ENCODE measurements at regions not wholly inside any gene's neighbourhood (a gene's known extent, or its start where the extent isn't known, plus 50 kb on each side); places are given as distances from the start of the nearest gene placed in this dataset.

DNA sequence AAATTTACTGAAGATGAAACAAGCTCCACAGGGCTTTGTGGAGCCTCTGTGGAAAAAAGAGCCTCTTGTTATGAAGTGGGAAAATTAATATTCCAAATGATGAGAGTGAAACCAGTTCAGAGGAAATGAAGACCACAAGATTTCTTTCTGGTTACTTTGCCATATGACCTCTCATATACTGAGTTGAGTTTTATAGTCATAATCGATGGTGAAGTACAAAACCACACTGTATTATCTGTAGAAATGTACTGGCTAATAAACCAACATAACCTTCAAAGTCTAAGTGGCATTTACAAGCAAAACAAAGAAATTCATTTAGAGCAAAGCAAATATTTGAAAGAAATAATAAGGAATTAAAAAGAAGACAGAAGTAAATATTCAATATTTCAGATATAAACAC, 662.6 kb upstream of the ZWINT start:
- DNase-seq (ENCODE audit: low read depth, low spot score), result no peak

DNA sequence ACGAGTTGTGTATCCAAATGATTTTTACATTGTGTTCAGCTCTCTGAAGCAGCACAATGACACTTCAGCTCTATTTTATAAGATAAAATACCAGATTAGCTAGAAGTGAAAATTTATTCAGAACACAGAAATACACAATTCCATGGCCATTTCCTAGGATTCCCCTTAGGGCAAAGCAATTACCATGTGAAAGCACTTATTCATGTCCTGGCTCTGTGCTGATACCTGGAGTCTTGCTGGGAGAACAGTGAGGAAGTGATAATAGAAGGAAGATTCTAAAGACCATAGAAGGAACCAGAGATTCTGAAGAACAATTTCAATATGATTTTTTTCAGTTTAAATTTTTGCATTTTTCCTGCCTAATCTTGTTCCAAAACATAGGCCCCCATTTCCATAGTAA, 657.4 kb upstream of the ZWINT start:
- no peak for DNase-seq (ENCODE audit: low read depth, low spot score)

DNA sequence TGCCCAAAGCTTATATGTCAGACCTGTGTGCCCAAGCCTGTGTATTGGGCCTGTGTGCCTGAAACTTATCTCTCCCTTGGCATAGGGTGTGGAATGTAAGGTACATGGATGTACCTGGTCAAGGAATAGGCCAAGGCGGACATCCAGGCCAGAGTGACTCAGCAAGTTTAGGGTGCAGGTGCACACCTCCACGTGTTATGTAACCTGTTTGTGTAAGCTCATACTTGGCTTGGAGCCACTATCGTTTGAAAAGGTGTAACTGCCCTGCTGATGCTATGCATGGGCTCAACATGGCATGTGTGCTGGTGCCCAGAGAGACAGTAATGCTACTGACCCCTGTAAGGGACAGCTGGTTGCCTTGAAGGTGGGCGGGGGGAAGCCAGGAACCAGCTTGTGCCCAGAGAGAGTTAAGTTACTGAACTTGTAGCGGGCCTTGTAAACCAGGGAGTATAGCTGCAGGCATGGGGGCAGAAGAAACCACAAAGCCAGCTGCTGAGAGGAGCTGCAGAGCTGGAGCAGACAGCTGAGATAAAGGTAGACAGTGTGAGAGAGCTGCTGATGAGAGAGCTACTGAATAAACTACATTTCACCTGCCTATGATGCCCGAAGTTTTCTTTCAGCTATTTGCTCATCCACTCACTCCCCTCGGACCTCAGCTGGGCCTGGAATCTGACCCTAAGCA, 656.4 kb upstream of the ZWINT start:
- DNase-seq (ENCODE audit: low read depth, low spot score), result no peak

DNA sequence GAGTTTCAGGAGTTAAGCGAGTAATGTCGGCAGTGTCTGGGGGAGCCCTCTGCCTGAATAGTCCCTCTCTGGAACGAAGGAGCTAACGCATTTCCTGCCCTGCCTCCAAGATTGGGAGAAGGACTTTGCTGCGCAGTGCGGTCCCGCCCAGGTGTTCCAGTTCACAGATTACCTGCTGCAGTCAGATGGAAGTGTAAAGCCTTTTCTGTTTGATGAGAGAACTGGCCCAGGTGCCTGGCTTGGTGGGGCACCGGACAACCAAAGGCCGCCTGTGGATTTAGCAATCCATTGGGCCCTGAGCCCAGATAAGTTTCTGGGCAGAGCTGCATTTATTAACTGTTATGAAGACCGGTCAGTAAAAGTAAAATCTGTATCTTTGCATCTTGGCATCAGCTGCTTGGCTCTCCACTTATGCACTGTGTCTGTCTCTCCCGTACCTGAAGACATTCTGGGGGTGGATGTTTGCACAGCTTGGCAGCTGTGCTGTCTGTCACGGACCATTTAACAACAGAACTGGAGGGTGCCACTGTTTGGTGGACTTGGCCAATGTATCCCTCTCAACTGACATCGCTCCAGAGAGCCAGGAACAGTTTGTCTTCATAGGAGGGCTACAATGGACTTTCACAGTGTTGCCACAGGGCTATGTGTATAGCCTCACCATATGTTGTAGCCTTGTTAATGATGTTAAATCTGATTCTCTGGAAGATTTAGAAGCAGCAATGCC, 654.7 kb upstream of the ZWINT start:
- no peak for DNase-seq (ENCODE audit: low read depth, low spot score)

DNA sequence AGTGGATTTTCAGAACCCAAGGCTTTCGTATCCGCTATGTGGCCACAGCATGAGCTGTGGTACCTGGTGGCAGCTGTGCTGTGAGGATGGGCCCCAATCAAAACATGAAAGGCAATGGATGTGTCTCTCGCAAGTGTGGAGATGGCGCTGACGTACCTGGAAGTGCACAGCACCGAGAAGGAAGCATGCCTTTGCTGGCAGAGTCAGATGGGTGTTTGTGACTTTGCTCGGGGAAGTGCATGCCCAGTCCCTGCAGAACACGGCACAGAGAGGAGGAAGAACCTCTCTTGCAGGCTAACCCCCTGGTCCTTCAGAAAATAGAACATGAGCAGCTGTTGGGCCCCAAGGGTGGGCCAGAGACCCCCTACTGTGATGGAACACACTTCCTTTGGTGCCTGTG, 654.1 kb upstream of the ZWINT start:
- DNase-seq (ENCODE audit: low read depth, low spot score), result no peak

DNA sequence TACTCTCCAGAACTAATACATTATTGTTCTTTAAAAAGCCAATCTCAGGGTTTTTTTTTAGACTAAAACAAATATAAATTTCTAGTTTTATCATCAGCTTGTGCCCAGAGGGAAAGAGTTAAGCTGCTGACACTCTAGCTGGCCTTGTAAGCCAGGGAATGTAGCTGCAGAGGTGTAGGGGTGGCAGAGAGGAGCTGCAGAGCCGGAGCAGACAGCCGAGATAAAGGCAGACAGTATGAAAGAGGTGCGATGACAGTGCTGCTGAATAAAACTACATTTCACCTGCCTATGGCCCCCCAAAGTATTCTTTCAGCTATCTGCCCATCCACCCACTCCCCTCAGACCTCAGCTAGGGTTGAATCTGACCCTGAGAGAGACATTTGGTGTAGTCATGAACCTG, 653.7 kb upstream of the ZWINT start:
- no peak for DNase-seq (ENCODE audit: low read depth, low spot score)

DNA sequence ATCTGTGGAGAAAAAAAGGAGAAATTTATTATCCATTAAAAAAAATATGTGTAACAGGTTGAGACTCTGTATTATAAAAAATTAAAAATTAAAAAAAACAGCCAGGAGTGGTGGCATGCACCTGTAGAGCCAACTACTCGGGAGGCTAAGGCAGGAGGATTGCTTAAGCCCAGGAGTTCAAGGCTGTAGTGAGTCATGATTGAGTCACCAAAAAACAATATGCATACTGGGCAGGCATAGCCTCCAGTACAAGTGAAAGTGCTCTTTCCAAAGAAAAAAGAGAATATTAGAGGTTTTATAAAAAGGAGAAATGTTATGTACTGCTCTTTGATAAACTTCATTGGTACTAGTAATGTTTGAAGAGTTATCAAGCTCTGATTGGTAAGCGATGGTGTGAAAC, 647.1 kb upstream of the ZWINT start:
- DNase-seq (ENCODE audit: low read depth, low spot score), result no peak

DNA sequence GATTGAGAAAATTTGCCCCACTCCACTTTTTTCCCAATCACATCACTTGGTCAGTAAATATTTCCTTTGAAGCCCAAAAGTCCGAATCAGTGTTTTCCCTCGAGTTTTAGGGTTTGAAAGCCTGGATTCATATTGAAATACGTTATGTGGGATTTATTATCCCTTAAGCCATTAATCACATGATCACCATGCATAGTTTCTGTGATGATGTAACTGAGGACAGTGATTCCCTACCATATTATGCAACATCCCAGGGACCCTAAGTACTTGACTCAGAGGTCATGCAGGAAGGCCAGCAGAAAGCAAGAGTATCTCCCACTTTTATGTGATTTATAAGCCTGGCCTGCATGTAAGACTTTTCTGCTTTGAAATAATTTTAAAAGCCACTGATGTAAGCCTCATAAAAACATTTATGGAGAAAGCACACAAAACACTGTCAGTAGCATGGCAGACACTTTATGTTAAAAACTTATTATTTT, 630.6 kb upstream of the ZWINT start:
- no peak for DNase-seq (ENCODE audit: low read depth, low spot score)

DNA sequence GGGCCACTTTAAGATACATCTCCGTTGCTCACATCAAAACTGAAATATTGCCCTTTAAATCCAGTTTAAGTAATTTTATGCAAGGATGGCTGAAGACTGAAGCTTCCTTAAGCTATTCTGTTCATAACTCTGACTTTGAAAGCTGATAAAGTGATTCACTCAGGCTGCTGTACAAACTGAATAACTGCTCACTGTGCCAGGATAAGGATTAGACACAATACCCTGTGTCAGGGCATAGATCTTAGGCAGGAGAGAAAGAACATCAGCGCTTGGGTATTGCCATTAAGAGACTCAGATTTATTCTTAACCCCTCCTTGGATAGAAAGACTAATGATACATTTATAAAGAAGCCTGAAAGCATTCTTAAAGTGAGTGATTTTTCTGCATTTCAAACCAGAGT, 614.5 kb upstream of the ZWINT start:
- DNase-seq (ENCODE audit: low read depth, low spot score), result no peak

DNA sequence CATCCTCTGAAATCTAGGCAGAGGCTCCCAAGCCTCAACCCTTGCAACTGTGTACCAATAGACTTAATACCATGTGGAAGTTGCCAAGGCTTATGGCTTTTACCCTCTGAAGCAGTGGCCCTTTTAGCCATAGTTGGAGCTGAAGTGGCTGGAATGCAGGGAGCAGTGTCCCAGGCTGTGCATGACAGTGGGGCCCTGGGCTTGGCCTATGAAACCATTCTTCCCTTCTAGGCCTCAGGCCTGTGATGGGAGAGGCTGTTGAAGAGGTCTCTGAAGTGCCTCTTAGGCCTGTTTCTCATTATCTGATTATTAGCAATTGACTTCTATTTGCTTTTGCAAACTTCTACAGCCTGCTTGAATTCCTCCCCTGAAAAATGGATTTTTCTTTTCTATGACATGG, 612.7 kb upstream of the ZWINT start:
- no peak for DNase-seq (ENCODE audit: low read depth, low spot score)

DNA sequence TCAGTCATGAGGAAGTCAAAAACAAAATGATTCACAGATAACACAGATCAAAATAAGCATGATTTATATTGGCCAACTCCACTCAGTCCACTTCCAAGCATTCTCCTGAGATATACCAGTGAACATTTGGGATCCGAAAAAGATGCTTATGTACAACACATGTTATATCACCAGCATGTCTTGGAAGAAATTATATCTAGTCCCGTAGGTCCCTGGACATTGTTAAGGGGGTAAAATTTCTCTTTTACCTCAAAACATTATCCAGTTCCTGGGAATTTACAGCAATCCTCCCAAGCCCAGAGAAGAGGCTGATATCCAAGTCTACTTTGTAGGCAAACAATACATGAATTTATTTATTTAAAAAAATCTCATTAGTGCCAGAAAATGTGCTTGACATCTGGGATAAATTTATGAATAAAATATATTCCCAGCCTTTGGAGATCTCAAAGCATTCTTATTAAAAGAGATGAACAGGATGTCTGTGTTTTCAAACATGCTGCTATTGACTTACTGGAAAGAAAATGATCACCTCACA, 582.2 kb upstream of the ZWINT start:
- DNase-seq (ENCODE audit: low read depth, low spot score), result no peak

DNA sequence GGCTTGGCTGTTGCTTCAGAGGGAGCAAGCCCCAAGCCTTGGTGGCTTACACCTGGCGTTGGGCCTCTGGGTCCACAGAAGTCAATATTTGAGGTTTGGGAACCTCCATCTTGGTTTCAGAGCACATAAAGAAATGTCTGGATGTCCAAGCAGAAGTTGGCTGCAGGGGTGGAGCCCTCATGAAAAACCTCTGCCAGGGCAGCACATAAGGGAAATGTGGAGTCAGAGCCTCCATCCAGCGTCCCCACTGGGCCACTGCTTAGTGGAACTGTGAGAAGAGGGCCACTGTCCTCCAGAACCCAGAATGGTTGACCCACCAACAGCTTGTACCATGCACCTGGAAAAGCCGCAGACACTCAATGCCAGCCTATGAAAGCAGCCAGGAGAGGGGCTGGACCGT, 573.5 kb upstream of the ZWINT start:
- DNase-seq (ENCODE audit: low read depth, low spot score), result no peak

DNA sequence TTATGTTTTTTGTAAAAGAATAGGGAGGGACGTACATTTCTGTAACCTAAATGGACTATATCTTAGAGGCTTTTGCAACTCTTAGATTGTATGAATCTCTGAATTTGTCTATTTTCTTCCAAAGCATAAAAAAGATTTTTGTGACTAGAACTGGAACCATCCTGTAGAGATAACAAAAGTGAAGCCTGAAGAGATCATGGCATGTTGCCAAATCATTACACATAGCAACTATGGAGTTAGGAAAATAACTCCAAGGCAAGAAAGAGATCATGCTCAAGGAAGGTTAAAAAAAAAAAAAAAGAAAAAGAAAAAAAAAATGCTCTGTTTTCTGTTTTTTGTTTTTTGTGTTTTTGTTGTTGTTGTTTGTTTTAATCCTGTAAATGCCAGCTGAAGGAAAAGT, 567.7 kb upstream of the ZWINT start:
- no peak for DNase-seq (ENCODE audit: low read depth, low spot score)

DNA sequence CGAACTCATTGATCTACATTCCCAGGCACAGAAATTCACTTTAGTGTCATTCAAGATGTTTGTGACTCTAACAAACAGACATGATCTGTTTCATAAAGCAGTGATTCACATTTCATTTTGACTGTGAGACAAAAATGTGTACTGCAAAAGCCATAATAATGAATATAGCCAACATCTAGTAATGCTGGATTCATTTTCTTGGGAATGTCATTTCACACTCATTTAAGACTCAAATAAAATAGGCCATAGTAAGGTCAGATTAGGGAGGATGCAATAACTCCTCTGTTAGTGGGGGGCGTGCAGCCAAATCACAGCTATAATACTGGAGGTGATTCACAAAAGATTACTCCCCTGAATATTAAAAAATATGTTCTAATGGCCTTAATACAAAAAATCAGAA, 566.6 kb upstream of the ZWINT start:
- no peak for DNase-seq (ENCODE audit: low read depth, low spot score)

DNA sequence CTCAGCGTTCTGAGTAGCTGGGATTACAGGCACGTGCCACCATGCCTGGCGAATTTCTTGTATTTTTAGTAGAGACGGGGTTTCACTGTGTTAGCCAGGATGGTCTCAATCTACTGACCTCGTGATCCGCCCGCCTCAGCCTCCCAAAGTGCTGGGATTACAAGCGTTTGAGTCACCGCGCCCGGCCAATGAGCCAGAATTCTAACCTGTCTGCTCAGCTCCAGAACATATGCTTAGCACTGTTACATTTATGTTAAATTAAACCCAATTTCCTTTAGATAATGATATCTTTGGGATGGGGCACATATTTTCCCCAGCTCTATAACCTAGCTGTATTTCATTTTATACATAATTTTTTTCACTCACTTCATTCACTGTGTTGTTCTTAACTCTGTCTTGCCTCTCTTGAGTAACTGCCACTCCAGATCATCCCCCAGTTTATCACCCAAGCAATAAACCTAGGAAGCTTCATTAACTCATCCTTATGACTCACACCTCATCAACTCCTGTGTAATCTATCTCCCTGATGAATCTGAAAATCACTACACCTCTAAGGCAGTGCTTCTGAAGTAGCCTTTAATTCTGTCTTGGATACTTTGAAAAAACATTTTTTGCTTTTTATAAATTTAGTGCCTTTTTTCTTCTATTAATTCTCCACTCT, 559.7 kb upstream of the ZWINT start:
- DNase-seq (ENCODE audit: low read depth, low spot score), result no peak

DNA sequence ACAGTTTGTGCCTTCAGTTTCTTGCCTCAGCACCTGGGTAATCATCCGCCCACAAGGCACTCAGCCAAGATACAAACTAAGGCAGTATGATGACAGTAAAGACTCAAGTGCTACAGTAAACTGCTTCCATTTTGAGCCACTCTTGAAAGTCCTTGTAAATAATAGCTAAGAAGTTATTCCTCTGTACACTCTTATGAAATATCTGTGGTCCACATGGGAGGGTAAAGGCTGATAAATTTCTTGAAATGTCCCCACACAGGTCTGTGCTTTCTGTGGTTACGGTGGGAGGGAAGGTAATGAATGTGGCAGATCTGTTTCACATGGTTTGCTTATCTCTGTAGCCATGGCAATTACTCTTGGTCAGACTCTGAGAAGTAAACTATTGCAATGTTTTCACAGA, 551.0 kb upstream of the ZWINT start:
- no peak for DNase-seq (ENCODE audit: low read depth, low spot score)

DNA sequence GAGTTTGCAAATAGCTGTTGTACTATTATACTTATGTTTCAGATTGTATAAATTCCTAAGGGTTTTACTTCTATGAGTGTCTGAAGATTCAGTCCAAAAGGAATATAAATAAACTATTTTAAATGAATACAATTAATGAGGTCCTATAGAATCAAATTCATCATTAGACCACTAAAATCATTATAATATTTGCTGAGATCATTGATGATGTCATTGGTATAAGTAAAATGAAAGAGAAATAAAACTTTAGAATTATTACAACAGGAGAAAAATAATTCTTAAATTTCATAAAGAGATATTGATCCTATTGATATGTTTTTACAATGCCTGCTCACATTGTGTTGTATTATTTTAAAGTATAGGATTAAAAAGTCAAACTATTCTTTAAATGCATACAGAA, 544.0 kb upstream of the ZWINT start:
- DNase-seq (ENCODE audit: low read depth, low spot score), result no peak

DNA sequence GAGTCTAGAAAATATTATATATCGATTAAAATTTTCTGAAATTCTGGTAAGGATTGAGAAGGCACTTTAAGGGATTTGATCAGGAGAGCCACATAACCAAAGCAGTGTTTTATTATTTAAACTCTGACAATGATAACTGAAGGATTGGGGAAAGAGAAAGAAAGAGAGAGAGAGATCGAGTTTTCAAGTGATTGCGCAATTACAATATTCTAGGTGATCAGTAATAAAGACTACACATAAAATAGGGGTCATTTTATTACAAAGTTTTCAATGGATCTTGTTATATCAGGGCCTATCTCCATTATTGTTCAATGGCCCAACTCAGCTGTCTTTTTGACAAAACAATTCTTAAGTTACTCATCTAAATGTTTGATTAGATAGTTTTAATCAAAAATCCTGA, 541.5 kb upstream of the ZWINT start:
- no peak for DNase-seq (ENCODE audit: low read depth, low spot score)

DNA sequence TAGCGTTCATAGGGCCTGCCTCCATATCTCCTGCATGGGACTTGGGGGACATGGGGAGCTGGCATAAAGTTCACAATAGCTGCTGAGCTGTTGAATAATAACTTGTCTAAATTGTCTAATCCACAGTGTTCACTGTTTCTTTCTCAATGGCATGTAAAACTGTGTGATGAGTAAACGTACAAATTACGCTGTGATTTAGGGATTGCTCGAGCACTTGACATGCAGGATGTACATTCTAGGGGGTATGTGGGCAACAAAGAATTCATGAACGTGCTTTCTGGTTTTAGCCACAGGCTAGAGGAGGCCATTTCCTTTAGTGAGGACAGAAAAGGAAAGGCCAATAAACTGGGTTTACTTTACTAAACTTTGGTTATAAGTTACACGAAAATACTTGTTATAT, 534.2 kb upstream of the ZWINT start:
- DNase-seq (ENCODE audit: low read depth, low spot score), result no peak

DNA sequence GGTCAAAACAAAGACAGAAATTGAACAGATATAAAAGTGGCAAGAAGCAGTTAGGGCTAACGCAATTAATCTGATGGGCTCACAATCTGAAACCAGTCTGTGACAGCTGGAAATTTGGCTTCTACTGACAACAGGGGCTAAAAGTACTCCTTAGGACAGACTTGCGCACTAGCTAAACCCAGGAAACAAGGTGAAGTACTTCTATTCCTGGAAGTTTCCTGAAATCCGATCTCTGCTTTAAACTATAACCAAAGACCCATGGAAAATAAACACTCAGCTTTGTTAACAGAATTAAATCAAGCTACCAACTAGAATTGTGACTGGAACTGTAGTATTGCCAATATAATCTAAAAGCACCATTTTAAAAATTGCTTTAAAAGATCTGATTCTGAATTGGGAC, 520.2 kb upstream of the ZWINT start:
- DNase-seq (ENCODE audit: low read depth, low spot score), result no peak

DNA sequence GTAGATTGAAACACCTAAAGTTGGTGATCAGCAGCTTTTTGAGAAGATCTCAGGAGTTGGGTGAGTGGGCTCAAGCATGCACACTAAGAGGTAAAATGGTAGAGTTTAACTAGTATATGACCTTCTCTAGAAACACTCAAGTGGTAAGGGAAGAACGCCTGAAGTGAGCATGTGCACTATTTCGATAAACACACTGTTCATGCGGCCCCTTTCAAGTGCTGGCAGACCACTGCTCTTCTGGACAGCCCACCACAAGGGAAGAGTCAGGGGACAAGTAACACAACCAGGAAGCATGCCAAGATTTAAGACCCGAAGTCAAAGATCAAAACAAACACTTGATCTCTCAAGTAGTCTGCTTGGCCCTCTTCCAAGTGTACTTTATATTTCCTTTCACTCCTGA, 519.5 kb upstream of the ZWINT start:
- DNase-seq (ENCODE audit: low read depth, low spot score), result no peak

DNA sequence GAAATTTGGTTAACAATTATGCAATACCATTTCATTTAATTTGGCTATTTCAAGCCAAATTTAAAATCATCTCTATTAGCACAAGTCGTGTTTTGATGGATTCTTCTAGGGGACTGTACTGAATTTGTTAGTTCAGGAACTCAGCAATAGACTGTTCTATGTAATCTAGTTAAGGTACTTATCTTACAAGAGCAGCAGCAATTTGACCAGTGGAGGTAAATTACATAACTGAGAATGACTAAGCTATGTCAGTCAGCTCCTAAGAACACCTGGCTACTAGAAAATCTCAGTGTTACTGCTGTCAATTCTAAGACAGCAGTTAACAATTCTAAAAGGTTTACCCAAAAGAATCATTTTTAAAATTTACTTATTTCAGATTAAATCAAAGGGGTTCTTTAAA, 513.9 kb upstream of the ZWINT start:
- no peak for DNase-seq (ENCODE audit: low read depth, low spot score)

DNA sequence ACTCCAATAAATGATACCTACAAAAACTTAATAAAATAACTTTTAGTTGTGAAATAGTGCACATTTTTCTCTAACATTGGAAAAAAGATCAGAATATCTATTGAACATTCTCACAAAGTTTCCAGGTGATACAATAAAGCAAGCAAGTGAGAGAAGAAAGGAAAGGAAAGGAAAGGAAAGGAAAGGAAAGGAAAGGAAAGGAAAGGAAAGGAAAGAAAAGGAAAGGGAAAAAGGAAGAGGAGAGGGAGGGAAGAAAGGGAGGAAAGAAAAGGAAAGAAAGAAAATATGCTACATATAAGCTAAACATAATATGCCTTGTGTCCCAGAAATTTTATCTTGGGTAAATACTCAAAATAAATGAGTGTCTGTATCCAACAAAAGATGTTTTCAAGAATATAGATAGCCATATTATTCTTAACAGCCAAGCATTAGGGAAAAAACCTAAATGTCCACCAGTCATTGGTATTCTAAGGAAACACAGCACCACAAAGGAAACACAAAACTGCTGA, 510.2 kb upstream of the ZWINT start:
- DNase-seq (ENCODE audit: low read depth, low spot score), result no peak
